Astrocyte (in vitro differentiated cells and primary cell): ENCODE measurements at regions not wholly inside any gene's neighbourhood (a gene's known extent, or its start where the extent isn't known, plus 50 kb on each side); places are given as distances from the start of the nearest gene placed in this dataset.

Experiments
- CTCF ChIP-seq: IDR thresholded peaks from 2 replicates; pipeline ENCODE4 v1.5.1; 2011; ENCODE audit warnings: low read depth, mild to moderate bottlenecking, inconsistent platforms, low read length, moderate library complexity; ENCODE audit not compliant: insufficient read depth
- EZH2 ChIP-seq: IDR thresholded peaks from 2 replicates; pipeline ENCODE4 v1.6.1; 2012; ENCODE audit warnings: mild to moderate bottlenecking, low read length, inconsistent platforms; ENCODE audit not compliant: insufficient read depth

GRCh38 chr5:162230348-162230747 is 162.8 kb downstream of the GABRG2 start:
- TF ChIP-seq CTCF: no peak
- no peak for TF ChIP-seq EZH2
